ENCODE measurements at regions not wholly inside any gene's neighbourhood (a gene's known extent, or its start where the extent isn't known, plus 50 kb on each side); places are given as distances from the start of the nearest gene placed in this dataset.

GRCh38 chr3:160112996-160113395 lies 112.2 kb upstream of the C3orf80 start:
- no peaks in the 10 kb centered on the region for H3K36me3 Mint-ChIP-seq (ENCODE audit: low read depth, unreplicated experiment)
- Histone ChIP-seq H3K9me3 (ENCODE audit: insufficient read depth, low read depth, low read length) (no peaks in the 10 kb centered on the region), H3K27me3 (ENCODE audit: insufficient read depth, low read length) (no peaks in the 10 kb centered on the region), H3K4me2 (ENCODE audit: low read length) (no peak overlapping the region), H3K36me3 (ENCODE audit: insufficient read depth, low read length) (no peaks in the 10 kb centered on the region), H3K79me2 (ENCODE audit: insufficient read depth, low read length) (no peaks in the 10 kb centered on the region), H4K20me1 (ENCODE audit: insufficient read depth, low read length) (no peaks in the 10 kb centered on the region), H2AFZ (ENCODE audit: low read depth, low read length) (no peak overlapping the region), H3K4me3 (ENCODE audit: insufficient read depth, low read depth, low read length) (no peak overlapping the region), H3K27ac (ENCODE audit: low read depth, low read length) (no peak overlapping the region), H3K9ac (ENCODE audit: low read length) (no peak overlapping the region), H3K4me1 (ENCODE audit: insufficient read depth, low read length) (no peaks in the 10 kb centered on the region)
- H3K4me1 Mint-ChIP-seq (ENCODE audit: low read depth, unreplicated experiment): no peaks in the 10 kb centered on the region
- peaks cover 3% of the 10 kb centered on the region for H3K9me3 Mint-ChIP-seq (ENCODE audit: unreplicated experiment)
- H3K27me3 Mint-ChIP-seq (ENCODE audit: low read depth, unreplicated experiment): no peaks in the 10 kb centered on the region
- DNase-seq (ENCODE audit: low read depth) (no peak), FAIRE-seq (no peak)
- no peak overlapping the region for H3K27ac Mint-ChIP-seq (ENCODE audit: unreplicated experiment)
- no peak for TF ChIP-seq EZH2 (IDR thresholded peaks at IDR 0.05; ENCODE audit: insufficient read depth, low read length)
- no peak for TF ChIP-seq CTCF (IDR thresholded peaks at IDR 0.05; ENCODE audit: insufficient read depth, low read depth, low read length)
- H3K4me3 Mint-ChIP-seq (ENCODE audit: unreplicated experiment): no peak overlapping the region

- Histone ChIP-seq H3K4me2 (ENCODE audit: low read length) (no peak overlapping the region), H3K36me3 (ENCODE audit: insufficient read depth, low read length) (no peaks in the 10 kb centered on the region), H3K27ac (ENCODE audit: low read depth, low read length) (no peak overlapping the region), H3K79me2 (ENCODE audit: insufficient read depth, low read length) (no peaks in the 10 kb centered on the region), H4K20me1 (ENCODE audit: insufficient read depth, low read length) (no peaks in the 10 kb centered on the region), H3K4me1 (ENCODE audit: insufficient read depth, low read length) (no peaks in the 10 kb centered on the region), H3K9ac (ENCODE audit: low read length) (no peak overlapping the region), H3K9me3 (ENCODE audit: insufficient read depth, low read depth, low read length) (no peaks in the 10 kb centered on the region), H2AFZ (ENCODE audit: low read depth, low read length) (no peak overlapping the region), H3K4me3 (ENCODE audit: insufficient read depth, low read depth, low read length) (no peak overlapping the region), H3K27me3 (ENCODE audit: insufficient read depth, low read length) (no peaks in the 10 kb centered on the region)
- Mint-ChIP-seq H3K4me3 (ENCODE audit: unreplicated experiment) (no peak overlapping the region), H3K36me3 (ENCODE audit: low read depth, unreplicated experiment) (no peaks in the 10 kb centered on the region), H3K9me3 (ENCODE audit: unreplicated experiment) (peaks cover 3% of the 10 kb centered on the region), H3K27me3 (ENCODE audit: low read depth, unreplicated experiment) (no peaks in the 10 kb centered on the region), H3K27ac (ENCODE audit: unreplicated experiment) (no peak overlapping the region), H3K4me1 (ENCODE audit: low read depth, unreplicated experiment) (no peaks in the 10 kb centered on the region)
- TF ChIP-seq EZH2 (IDR thresholded peaks at IDR 0.05; ENCODE audit: insufficient read depth, low read length) (no peak), CTCF (IDR thresholded peaks at IDR 0.05; ENCODE audit: insufficient read depth, low read depth, low read length) (no peak)
- DNase-seq (ENCODE audit: low read depth) (no peak), FAIRE-seq (no peak)
Observed at GRCh38 chr3:160114355-160114995, 110.7 kb upstream of the C3orf80 start.

- no peaks in the 10 kb centered on the region for H3K4me1 Mint-ChIP-seq (ENCODE audit: low read depth, unreplicated experiment)
- DNase-seq (ENCODE audit: low read depth) (no peak), FAIRE-seq (no peak)
- H3K4me2 ChIP-seq (ENCODE audit: low read length): no peak overlapping the region
- H3K4me3 ChIP-seq (ENCODE audit: insufficient read depth, low read depth, low read length): no peak overlapping the region
- TF ChIP-seq EZH2 (IDR thresholded peaks at IDR 0.05; ENCODE audit: insufficient read depth, low read length): no peak
- no peak for TF ChIP-seq CTCF (IDR thresholded peaks at IDR 0.05; ENCODE audit: insufficient read depth, low read depth, low read length)
- H2AFZ ChIP-seq (ENCODE audit: low read depth, low read length): no peak overlapping the region
- no peak overlapping the region for H3K27ac ChIP-seq (ENCODE audit: low read depth, low read length)
- H3K27me3 ChIP-seq (ENCODE audit: insufficient read depth, low read length): no peaks in the 10 kb centered on the region
- H3K9ac ChIP-seq (ENCODE audit: low read length): no peak overlapping the region
- H3K4me1 ChIP-seq (ENCODE audit: insufficient read depth, low read length): no peaks in the 10 kb centered on the region
- H3K36me3 Mint-ChIP-seq (ENCODE audit: low read depth, unreplicated experiment): no peaks in the 10 kb centered on the region
- no peaks in the 10 kb centered on the region for H3K36me3 ChIP-seq (ENCODE audit: insufficient read depth, low read length)
- no peaks in the 10 kb centered on the region for H3K27me3 Mint-ChIP-seq (ENCODE audit: low read depth, unreplicated experiment)
- no peaks in the 10 kb centered on the region for H3K9me3 ChIP-seq (ENCODE audit: insufficient read depth, low read depth, low read length)
- no peaks in the 10 kb centered on the region for H3K79me2 ChIP-seq (ENCODE audit: insufficient read depth, low read length)
- H3K9me3 Mint-ChIP-seq (ENCODE audit: unreplicated experiment): peaks cover 8% of the 10 kb centered on the region
- H4K20me1 ChIP-seq (ENCODE audit: insufficient read depth, low read length): no peaks in the 10 kb centered on the region
- H3K4me3 Mint-ChIP-seq (ENCODE audit: unreplicated experiment): no peak overlapping the region
- H3K27ac Mint-ChIP-seq (ENCODE audit: unreplicated experiment): no peak overlapping the region
Observed at GRCh38 chr3:160115387-160115786, 109.8 kb upstream of the C3orf80 start.

Measured in astrocyte (in vitro differentiated cells and primary cell).